NCI-H82 treated with DMSO at 0.1 percent for 48 hours (cell line): ENCODE measurements at regions not wholly inside any gene's neighbourhood (a gene's known extent, or its start where the extent isn't known, plus 50 kb on each side); places are given as distances from the start of the nearest gene placed in this dataset.
A peak's percentile ranks its signal among the peaks of the same experiment; 100 is the strongest.
"Not testable (repeated sequence)": the region's sequence is repeated elsewhere in the genome, so short reads cannot be mapped to it uniquely, and the experiment has no call there.

ENCODE experiments used
- DNase-seq: peaks from one replicate; lab custom pipeline; 2025; ENCODE audit not compliant: unreplicated experiment; lab: John Stamatoyannopoulos, UW

GRCh38 chr6:26173836-26174145 lies 86.6 kb downstream of the HFE start:
- DNase-seq = no peak

GRCh38 chr6:26175033-26175427 lies 87.8 kb downstream of the HFE start:
- no peak for DNase-seq

- DNase-seq = peak; percentile 96
Measured at GRCh38 chr6:26175428-26176181, 88.4 kb downstream of the HFE start.

- no peak for DNase-seq
Measured at GRCh38 chr6:26179675-26180074, 92.4 kb downstream of the HFE start.

GRCh38 chr6:26180346-26180745 lies 93.1 kb downstream of the HFE start:
- DNase-seq = no peak

- DNase-seq = no peak
Measured at GRCh38 chr6:26183237-26183580, 96.0 kb downstream of the HFE start.

GRCh38 chr6:26183581-26184366 lies 96.5 kb downstream of the HFE start:
- no peak for DNase-seq

GRCh38 chr6:26184367-26184891 lies 97.2 kb downstream of the HFE start:
- no peak for DNase-seq

GRCh38 chr6:26185004-26185403 lies 97.8 kb downstream of the HFE start:
- DNase-seq = no peak

GRCh38 chr6:26185802-26186201 lies 98.6 kb downstream of the HFE start:
- DNase-seq = no peak

GRCh38 chr6:26186652-26187051 lies 99.4 kb downstream of the HFE start:
- no peak for DNase-seq

GRCh38 chr6:26187292-26187691 lies 100.1 kb downstream of the HFE start:
- no peak for DNase-seq

GRCh38 chr6:26187981-26188635 lies 100.9 kb downstream of the HFE start:
- DNase-seq = no peak

GRCh38 chr6:26191512-26191911 lies 104.3 kb downstream of the HFE start:
- not testable (repeated sequence) for DNase-seq

GRCh38 chr6:26193467-26194328 lies 106.5 kb downstream of the HFE start:
- DNase-seq = no peak

- DNase-seq = no peak
Measured at GRCh38 chr6:26194329-26194701, 107.1 kb downstream of the HFE start.

GRCh38 chr6:26194816-26195375 lies 107.7 kb downstream of the HFE start:
- no peak for DNase-seq

- peak; percentile 76 for DNase-seq
Measured at GRCh38 chr6:26195376-26195923, 108.2 kb downstream of the HFE start.

- DNase-seq = no peak
Measured at GRCh38 chr6:26195924-26196845, 109.0 kb downstream of the HFE start.
